OCI-LY7 (cell line): ENCODE measurements at regions not wholly inside any gene's neighbourhood (a gene's known extent, or its start where the extent isn't known, plus 50 kb on each side); places are given as distances from the start of the nearest gene placed in this dataset.

Source experiments
- BruUV-seq: library from RNA; stranded (reverse); fragments of 400-500 nt; replicated peaks from 2 replicates; lab custom pipeline; 2021; lab: Mats Ljungman, UMichigan
- CTCF ChIA-PET: fragments of 300-600 bp; sonication (Branson Sonifier 250); formaldehyde crosslinking; loops from one replicate; lab custom pipeline; 2022; ENCODE audit warnings: antibody characterized with exemption; ENCODE audit not compliant: unreplicated experiment; lab: Charles Lee
- POLR2A ChIA-PET: fragments of 300-600 bp; sonication (Branson Sonifier 250); formaldehyde crosslinking; loops from one replicate; lab custom pipeline; 2022; ENCODE audit warnings: antibody characterized with exemption; lab: Charles Lee
- DNase-seq: peaks from one replicate; pipeline ENCODE4 v3.0.0-alpha.2; 2015; ENCODE audit warnings: low spot score
- H2AFZ ChIP-seq: fragments of 200-600 bp; sonication (generic), shearing (Covaris generic); 2 replicates; pipeline ENCODE4 v1.6.1; 2014; ENCODE audit warnings: mild to moderate bottlenecking, antibody characterized with exemption, low read length, moderate library complexity
- H3K27ac ChIP-seq: fragments of 200-600 bp; sonication (generic); 2 replicates; pipeline ENCODE4 v1.5.1; 2014; ENCODE audit warnings: mixed run types, low read depth, mild to moderate bottlenecking, moderate library complexity, low read length, inconsistent platforms; ENCODE audit not compliant: poor library complexity, severe bottlenecking
- H3K36me3 ChIP-seq: fragments of 200-600 bp; sonication (generic); 2 replicates; pipeline ENCODE4 v1.6.1; 2014; ENCODE audit warnings: mild to moderate bottlenecking, antibody characterized with exemption, low read length, moderate library complexity, mixed read lengths; ENCODE audit not compliant: insufficient read depth
- H3K4me1 ChIP-seq: fragments of 200-600 bp; sonication (generic); 2 replicates; pipeline ENCODE4 v1.5.1; 2014; ENCODE audit warnings: mild to moderate bottlenecking, low read length; ENCODE audit not compliant: insufficient read depth, poor library complexity, severe bottlenecking
- H3K4me2 ChIP-seq: fragments of 200-600 bp; sonication (generic); 2 replicates; pipeline ENCODE4 v1.6.1; 2014; ENCODE audit warnings: mild to moderate bottlenecking, low read length
- H3K4me3 ChIP-seq: fragments of 200-600 bp; sonication (generic); 2 replicates; pipeline ENCODE4 v1.5.1; 2014; ENCODE audit warnings: mild to moderate bottlenecking, low read depth, low read length; ENCODE audit not compliant: poor library complexity, severe bottlenecking
- H3K79me2 ChIP-seq: fragments of 200-600 bp; sonication (generic); 2 replicates; pipeline ENCODE4 v1.6.1; 2016; ENCODE audit warnings: low read depth, mild to moderate bottlenecking, low read length, moderate library complexity, mixed read lengths; ENCODE audit not compliant: insufficient read depth
- H3K9me2 ChIP-seq: fragments of 200-600 bp; sonication (generic); 2 replicates; pipeline ENCODE4 v1.6.1; 2016; ENCODE audit warnings: mild to moderate bottlenecking, low read length, mixed read lengths; ENCODE audit not compliant: insufficient read depth
- H3K9me3 ChIP-seq: fragments of 200-600 bp; sonication (generic); 2 replicates; pipeline ENCODE4 v1.6.1; 2014; ENCODE audit warnings: mild to moderate bottlenecking, mixed run types, low read length, mixed read lengths
- H4K20me1 ChIP-seq: fragments of 200-600 bp; sonication (generic); 2 replicates; pipeline ENCODE4 v1.6.1; 2014; ENCODE audit warnings: mild to moderate bottlenecking, antibody characterized with exemption, low read length, moderate library complexity, mixed read lengths; ENCODE audit not compliant: insufficient read depth
- CTCF ChIP-seq: fragments of 200-600 bp; sonication (generic); conservative IDR thresholded peaks from 2 replicates; pipeline ENCODE4 v1.5.1; 2014; ENCODE audit warnings: mild to moderate bottlenecking, antibody characterized with exemption, low read length, moderate library complexity, mixed read lengths
- EZH2phosphoT487 ChIP-seq: fragments of 200-600 bp; sonication (generic); IDR thresholded peaks from 2 replicates; pipeline ENCODE4 v1.6.1; 2018; ENCODE audit warnings: low read depth, borderline replicate concordance, mild to moderate bottlenecking, mixed run types, antibody characterized with exemption, low read length, moderate library complexity, mixed read lengths
- intact Hi-C: fragments of 100-400 bp; cut with micrococcal nuclease; formaldehyde crosslinking; loops from one replicate; pipeline ENCODE4 v1.10.0; 2022; ENCODE audit not compliant: unreplicated experiment

GRCh38 chr12:30218073-30218472 is 434.3 kb upstream of the TMTC1 start:
- ChIA-PET CTCF (no interaction called here), POLR2A (interaction anchor here (0.7 kb wide), 1 partner anchor 525 kb away, joined by 3 read pairs; no protein-coding TSS in a partner anchor)
- no peak for DNase-seq
- Histone ChIP-seq H4K20me1 (no peaks in the 10 kb centered on the region), H3K79me2 (no peaks in the 10 kb centered on the region), H3K27ac (no peak overlapping the region), H3K4me3 (no peak overlapping the region), H3K9me3 (no peaks in the 10 kb centered on the region), H3K4me2 (no peak overlapping the region), H3K4me1 (no peaks in the 10 kb centered on the region), H3K36me3 (no peaks in the 10 kb centered on the region), H2AFZ (no peak overlapping the region), H3K9me2 (no peaks in the 10 kb centered on the region)
- no TSS peak for BruUV-seq
- TF ChIP-seq EZH2phosphoT487 (no peak), CTCF (no peak)
- intact Hi-C loops: no loop called here

- no peak for DNase-seq
- H3K4me1 ChIP-seq: no peaks in the 10 kb centered on the region
- no peaks in the 10 kb centered on the region for H3K79me2 ChIP-seq
- ChIA-PET CTCF (no interaction called here), POLR2A (interaction anchor here (0.6 kb wide), 1 partner anchor 105 kb away, joined by 4 read pairs; no protein-coding TSS in a partner anchor)
- no peaks in the 10 kb centered on the region for H3K36me3 ChIP-seq
- H3K9me3 ChIP-seq: no peaks in the 10 kb centered on the region
- H4K20me1 ChIP-seq: no peaks in the 10 kb centered on the region
- no TSS peak for BruUV-seq
- H2AFZ ChIP-seq: no peak overlapping the region
- no peak for TF ChIP-seq EZH2phosphoT487
- TF ChIP-seq CTCF: no peak
- no peak overlapping the region for H3K4me3 ChIP-seq
- intact Hi-C loops: no loop called here
- no peak overlapping the region for H3K4me2 ChIP-seq
- no peaks in the 10 kb centered on the region for H3K9me2 ChIP-seq
- H3K27ac ChIP-seq: no peak overlapping the region
These were observed 429.4 kb upstream of the TMTC1 start for GRCh38 chr12:30213166-30213565.

- Histone ChIP-seq H4K20me1 (no peaks in the 10 kb centered on the region), H3K4me3 (no peak overlapping the region), H3K4me1 (no peaks in the 10 kb centered on the region), H3K9me3 (no peaks in the 10 kb centered on the region), H3K79me2 (no peaks in the 10 kb centered on the region), H3K9me2 (no peaks in the 10 kb centered on the region), H2AFZ (no peak overlapping the region), H3K4me2 (no peak overlapping the region), H3K36me3 (no peaks in the 10 kb centered on the region), H3K27ac (no peak overlapping the region)
- intact Hi-C loops: no loop called here
- TF ChIP-seq CTCF (no peak), EZH2phosphoT487 (no peak)
- DNase-seq: no peak
- ChIA-PET POLR2A (interaction anchor here (0.7 kb wide), 1 partner anchor 20 kb away, joined by 4 read pairs; no protein-coding TSS in a partner anchor), CTCF (no interaction called here)
- no TSS peak for BruUV-seq
These were observed 428.0 kb upstream of the TMTC1 start for GRCh38 chr12:30211743-30212142.
